NCI-H2227 (cell line): ENCODE measurements at regions not wholly inside any gene's neighbourhood (a gene's known extent, or its start where the extent isn't known, plus 50 kb on each side); places are given as distances from the start of the nearest gene placed in this dataset.
"Not testable (repeated sequence)": the region's sequence is repeated elsewhere in the genome, so short reads cannot be mapped to it uniquely, and the experiment has no call there.

ENCODE experiments used
- DNase-seq: peaks from one replicate; lab custom pipeline; 2025; ENCODE audit not compliant: unreplicated experiment; lab: John Stamatoyannopoulos, UW

- no peak for DNase-seq
These were observed 103.7 kb upstream of the MNS1 start for GRCh38 chr15:56568466-56569167.

GRCh38 chr15:56557415-56557814 lies 92.5 kb upstream of the MNS1 start:
- DNase-seq: no peak

- no peak for DNase-seq
These were observed 88.5 kb upstream of the MNS1 start for GRCh38 chr15:56553486-56553885.

GRCh38 chr15:56552659-56553058 lies 87.7 kb upstream of the MNS1 start:
- DNase-seq: no peak

- DNase-seq: not testable (repeated sequence)
These were observed 75.6 kb upstream of the MNS1 start for GRCh38 chr15:56540570-56540969.

GRCh38 chr15:56540157-56540556 lies 75.2 kb upstream of the MNS1 start:
- DNase-seq: not testable (repeated sequence)

- DNase-seq: no peak
These were observed 74.1 kb upstream of the MNS1 start for GRCh38 chr15:56538901-56539545.

GRCh38 chr15:56537881-56538280 lies 72.9 kb upstream of the MNS1 start:
- no peak for DNase-seq

GRCh38 chr15:56534728-56535127 lies 69.8 kb upstream of the MNS1 start:
- peak; percentile 56 for DNase-seq

GRCh38 chr15:56533731-56534403 lies 68.9 kb upstream of the MNS1 start:
- DNase-seq: no peak

- DNase-seq: peak; percentile 47
These were observed 68.0 kb upstream of the MNS1 start for GRCh38 chr15:56532721-56533460.

GRCh38 chr15:56530157-56530556 lies 65.2 kb upstream of the MNS1 start:
- DNase-seq: no peak

- no peak for DNase-seq
These were observed 63.2 kb upstream of the MNS1 start for GRCh38 chr15:56528136-56528535.

- no peak for DNase-seq
These were observed 60.0 kb upstream of the MNS1 start for GRCh38 chr15:56524915-56525314.

- DNase-seq: no peak
These were observed 58.6 kb upstream of the MNS1 start for GRCh38 chr15:56523521-56523920.

- no peak for DNase-seq
These were observed 54.1 kb upstream of the MNS1 start for GRCh38 chr15:56519000-56519399.
